ENCODE measurements at regions not wholly inside any gene's neighbourhood (a gene's known extent, or its start where the extent isn't known, plus 50 kb on each side); places are given as distances from the start of the nearest gene placed in this dataset.

GRCh38 chr2:47656715-47657600, 86.2 kb upstream of the KCNK12 start:
- TF ChIP-seq CTCF (IDR thresholded peaks at IDR 0.05; ENCODE audit: insufficient read depth, low read length) = no peak
- no peak for TF ChIP-seq GABPA (IDR thresholded peaks at IDR 0.05; ENCODE audit: low read depth)
